WERI-Rb-1 (cell line): ENCODE measurements at regions not wholly inside any gene's neighbourhood (a gene's known extent, or its start where the extent isn't known, plus 50 kb on each side); places are given as distances from the start of the nearest gene placed in this dataset.

Source experiments
- DNase-seq: peaks from one replicate; pipeline ENCODE4 v3.0.0-alpha.2; 2020
- H3K27ac ChIP-seq: fragments of 250-450 bp; sonication (Bioruptor Pico); 2 replicates; pipeline ENCODE4 v1.5.1; 2020; ENCODE audit warnings: mild to moderate bottlenecking, moderate library complexity
- H3K27me3 ChIP-seq: fragments of 250-450 bp; sonication (Bioruptor Pico); 2 replicates; pipeline ENCODE4 v1.5.1; 2021; ENCODE audit warnings: mild to moderate bottlenecking, low read depth, moderate library complexity; ENCODE audit not compliant: insufficient read depth, severe bottlenecking
- H3K36me3 ChIP-seq: fragments of 250-450 bp; sonication (Bioruptor Pico); 2 replicates; pipeline ENCODE4 v1.5.1; 2020; ENCODE audit warnings: mild to moderate bottlenecking, moderate library complexity
- H3K4me3 ChIP-seq: 2 replicates; pipeline ENCODE4 v1.5.1; 2011; ENCODE audit warnings: low read depth, mild to moderate bottlenecking, control low read depth, low read length
- H3K9me3 ChIP-seq: fragments of 250-450 bp; sonication (Bioruptor Pico); 2 replicates; pipeline ENCODE4 v1.5.1; 2021; ENCODE audit warnings: mild to moderate bottlenecking, moderate library complexity; ENCODE audit not compliant: severe bottlenecking
- CTCF ChIP-seq: IDR thresholded peaks from 2 replicates; pipeline ENCODE4 v1.5.1; 2011; ENCODE audit warnings: low read depth, mild to moderate bottlenecking, control low read depth, inconsistent platforms, low read length

GRCh38 chr17:77645072-77646045, 313.1 kb upstream of the TNRC6C start:
- peaks cover 11% of the 10 kb centered on the region for H3K9me3 ChIP-seq
- H3K36me3 ChIP-seq, result no peaks in the 10 kb centered on the region
- TF ChIP-seq CTCF, result peak; percentile 94
- peak; percentile 91 for DNase-seq
- H3K27ac ChIP-seq, result peak overlapping the region; percentile 52
- H3K4me3 ChIP-seq, result peak overlapping the region; percentile 43
- H3K27me3 ChIP-seq, result no peaks in the 10 kb centered on the region

DNA sequence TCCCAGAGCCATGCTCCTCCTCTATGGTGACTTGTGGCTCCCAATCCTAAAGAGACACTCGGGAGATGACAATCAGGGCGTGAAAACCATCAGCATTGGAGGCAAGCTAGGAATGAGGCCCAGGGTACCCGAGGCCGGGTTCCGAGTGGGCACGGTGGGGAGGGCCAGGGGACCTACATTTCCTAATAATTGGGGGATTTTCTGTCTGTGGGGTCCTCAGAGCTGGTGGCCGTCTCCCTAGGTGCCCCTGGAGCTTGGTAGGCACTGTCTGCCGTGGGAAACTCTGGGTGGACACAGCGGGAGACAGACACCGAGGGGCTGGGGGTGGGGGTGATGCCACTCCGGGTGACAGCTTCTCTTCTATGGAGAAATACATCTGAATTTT, 312.5 kb upstream of the TNRC6C start:
- Histone ChIP-seq H3K27me3 (no peaks in the 10 kb centered on the region), H3K36me3 (no peaks in the 10 kb centered on the region), H3K9me3 (peaks cover 16% of the 10 kb centered on the region), H3K4me3 (peak overlapping the region; percentile 43), H3K27ac (peak overlapping the region; percentile 52)
- TF ChIP-seq CTCF, result no peak
- DNase-seq, result peak; percentile 7

GRCh38 chr17:77647531-77647930, 311.0 kb upstream of the TNRC6C start:
- H3K27ac ChIP-seq, result no peak overlapping the region
- H3K4me3 ChIP-seq, result no peak overlapping the region
- TF ChIP-seq CTCF, result no peak
- peaks cover 16% of the 10 kb centered on the region for H3K9me3 ChIP-seq
- no peaks in the 10 kb centered on the region for H3K36me3 ChIP-seq
- H3K27me3 ChIP-seq, result no peaks in the 10 kb centered on the region
- no peak for DNase-seq

GRCh38 chr17:77649717-77650211, 308.7 kb upstream of the TNRC6C start:
- Histone ChIP-seq H3K27ac (no peak overlapping the region), H3K27me3 (no peaks in the 10 kb centered on the region)
- peak; percentile 26; the same call in 1 of the 2 replicates for TF ChIP-seq CTCF

DNA sequence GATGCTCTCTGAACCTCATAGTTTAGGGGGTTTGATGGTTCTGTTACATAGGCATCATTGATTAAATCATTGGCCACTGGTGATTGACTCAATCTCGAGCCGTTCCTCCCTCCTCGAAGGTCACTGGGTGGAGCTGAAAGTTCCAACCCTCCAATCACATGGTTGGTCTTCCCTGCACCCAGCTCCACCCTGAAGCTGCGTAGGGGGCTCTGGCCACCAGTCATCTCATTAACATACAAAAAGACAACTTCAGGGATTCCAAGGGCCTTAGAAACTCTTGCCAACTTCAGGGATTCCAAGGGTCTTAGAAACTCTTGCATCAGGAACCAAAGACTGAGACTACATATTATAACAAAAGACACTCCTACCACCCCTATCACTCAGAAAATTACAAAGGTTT, 306.5 kb upstream of the TNRC6C start:
- TF ChIP-seq CTCF, result no peak
- no peak overlapping the region for H3K27ac ChIP-seq
- DNase-seq, result no peak
- no peaks in the 10 kb centered on the region for H3K27me3 ChIP-seq
- peaks cover 16% of the 10 kb centered on the region for H3K9me3 ChIP-seq
- no peak overlapping the region for H3K4me3 ChIP-seq
- H3K36me3 ChIP-seq, result no peaks in the 10 kb centered on the region

More at GRCh38 chr17:77649717-77650211, 308.7 kb upstream of the TNRC6C start:
- no peak overlapping the region for H3K4me3 ChIP-seq
- H3K36me3 ChIP-seq, result no peaks in the 10 kb centered on the region
- peaks cover 16% of the 10 kb centered on the region for H3K9me3 ChIP-seq
- peak; percentile 32 for DNase-seq
